ENCODE measurements at regions not wholly inside any gene's neighbourhood (a gene's known extent, or its start where the extent isn't known, plus 50 kb on each side); places are given as distances from the start of the nearest gene placed in this dataset.

DNA sequence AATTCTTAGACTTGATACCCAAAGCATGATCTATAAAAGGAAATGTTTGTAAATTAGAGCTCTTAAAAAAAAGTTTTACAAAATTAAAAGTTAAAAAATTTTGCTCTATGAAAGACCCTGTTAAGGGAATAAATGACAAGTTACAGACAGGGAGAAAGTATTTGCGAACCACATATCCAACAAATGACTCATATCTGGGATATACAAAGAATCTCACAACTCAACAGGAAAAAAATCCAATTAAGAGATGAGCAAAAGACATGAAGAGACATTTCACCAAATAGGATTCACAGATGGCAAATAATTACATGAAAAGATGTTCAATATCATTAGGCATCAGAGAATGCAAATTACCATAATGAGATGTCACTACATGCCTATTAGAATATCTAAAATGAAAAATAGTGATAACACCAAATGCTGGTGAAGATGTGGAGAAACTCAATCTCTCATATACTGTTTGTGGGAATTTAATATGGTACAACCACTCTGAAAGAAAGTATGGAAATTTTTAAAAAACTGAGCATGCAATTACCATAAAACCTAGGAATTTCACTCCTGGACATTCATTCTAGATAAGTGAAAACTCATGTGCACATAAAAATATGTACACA, 100.8 kb upstream of the EOLA2 start:
- no peaks in the 10 kb centered on the region for H3K9me3 ChIP-seq
- TF ChIP-seq, protein P1, sequence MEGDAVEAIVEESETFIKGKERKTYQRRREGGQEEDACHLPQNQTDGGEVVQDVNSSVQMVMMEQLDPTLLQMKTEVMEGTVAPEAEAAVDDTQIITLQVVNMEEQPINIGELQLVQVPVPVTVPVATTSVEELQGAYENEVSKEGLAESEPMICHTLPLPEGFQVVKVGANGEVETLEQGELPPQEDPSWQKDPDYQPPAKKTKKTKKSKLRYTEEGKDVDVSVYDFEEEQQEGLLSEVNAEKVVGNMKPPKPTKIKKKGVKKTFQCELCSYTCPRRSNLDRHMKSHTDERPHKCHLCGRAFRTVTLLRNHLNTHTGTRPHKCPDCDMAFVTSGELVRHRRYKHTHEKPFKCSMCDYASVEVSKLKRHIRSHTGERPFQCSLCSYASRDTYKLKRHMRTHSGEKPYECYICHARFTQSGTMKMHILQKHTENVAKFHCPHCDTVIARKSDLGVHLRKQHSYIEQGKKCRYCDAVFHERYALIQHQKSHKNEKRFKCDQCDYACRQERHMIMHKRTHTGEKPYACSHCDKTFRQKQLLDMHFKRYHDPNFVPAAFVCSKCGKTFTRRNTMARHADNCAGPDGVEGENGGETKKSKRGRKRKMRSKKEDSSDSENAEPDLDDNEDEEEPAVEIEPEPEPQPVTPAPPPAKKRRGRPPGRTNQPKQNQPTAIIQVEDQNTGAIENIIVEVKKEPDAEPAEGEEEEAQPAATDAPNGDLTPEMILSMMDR (IDR thresholded peaks at IDR 0.05) = no peak
- no peak for TF ChIP-seq EP300 (IDR thresholded peaks at IDR 0.05)
- TF ChIP-seq POLR2AphosphoS5 (IDR thresholded peaks at IDR 0.05) = no peak
- TF ChIP-seq POLR2A (IDR thresholded peaks at IDR 0.05) = no peak
- DNase-seq (ENCODE audit: low spot score in 2 of 2) = no peak
- no peaks in the 10 kb centered on the region for H3K27me3 ChIP-seq
- H3K27ac ChIP-seq = no peak overlapping the region
- no peaks in the 10 kb centered on the region for H3K4me1 ChIP-seq
- WGBS = 65% methylated on average over 1 of the region's 1 CpG
- H3K4me3 ChIP-seq = no peak overlapping the region
- no peaks in the 10 kb centered on the region for H3K36me3 ChIP-seq

DNA sequence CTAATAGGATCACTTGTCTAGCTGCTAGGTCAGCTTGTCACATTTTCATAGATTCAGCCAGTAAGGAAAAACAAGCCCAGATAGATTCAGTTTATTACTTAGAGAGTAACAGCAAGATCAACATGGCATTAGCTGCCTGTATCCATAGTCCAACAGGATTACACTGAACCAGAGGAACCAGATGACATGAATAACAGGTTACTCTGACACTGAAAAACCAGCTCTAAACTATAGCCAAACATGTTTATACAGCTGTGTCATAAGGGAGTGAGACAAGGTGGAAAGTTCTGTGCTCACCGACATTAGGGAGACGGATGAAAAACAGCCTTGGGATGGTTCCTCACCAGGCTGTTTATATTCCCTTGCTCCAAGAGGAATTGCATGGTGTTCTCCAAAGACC, 102.9 kb upstream of the EOLA2 start:
- Histone ChIP-seq H3K27me3 (no peaks in the 10 kb centered on the region), H3K36me3 (no peaks in the 10 kb centered on the region), H3K9me3 (no peaks in the 10 kb centered on the region), H3K27ac (no peak overlapping the region), H3K4me3 (no peak overlapping the region), H3K4me1 (no peaks in the 10 kb centered on the region)
- TF ChIP-seq POLR2A (IDR thresholded peaks at IDR 0.05) = no peak
- TF ChIP-seq, protein P1 (IDR thresholded peaks at IDR 0.05) = no peak
- no peak for TF ChIP-seq EP300 (IDR thresholded peaks at IDR 0.05)
- TF ChIP-seq POLR2AphosphoS5 (IDR thresholded peaks at IDR 0.05) = no peak
- WGBS = 70% methylated on average over 2 of the region's 2 CpGs
- DNase-seq (ENCODE audit: low spot score in 2 of 2) = no peak

DNA sequence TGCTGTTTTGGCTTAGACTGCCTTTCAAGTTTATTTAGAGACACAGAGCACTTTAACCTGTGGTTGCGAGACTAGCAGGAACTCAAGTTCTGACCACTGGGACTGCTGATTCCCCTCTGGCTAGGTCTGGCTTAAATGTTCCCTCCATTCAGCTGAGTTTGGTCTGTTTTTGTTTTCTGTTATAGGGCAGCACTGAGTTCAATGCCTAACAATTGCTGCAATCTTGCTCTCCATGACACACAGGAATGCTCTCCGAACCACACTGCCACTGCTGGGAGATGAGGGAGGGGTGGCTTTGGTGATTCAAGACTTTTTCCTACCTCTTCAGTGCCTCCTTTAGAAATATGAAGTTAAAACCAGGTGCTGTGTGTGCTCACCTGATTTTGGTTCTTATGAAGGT, 106.3 kb upstream of the EOLA2 start:
- TF ChIP-seq POLR2A (IDR thresholded peaks at IDR 0.05) = no peak
- TF ChIP-seq, protein P1 (IDR thresholded peaks at IDR 0.05) = no peak
- TF ChIP-seq EP300 (IDR thresholded peaks at IDR 0.05) = no peak
- TF ChIP-seq POLR2AphosphoS5 (IDR thresholded peaks at IDR 0.05) = no peak
- no peak overlapping the region for H3K27ac ChIP-seq
- no peaks in the 10 kb centered on the region for H3K9me3 ChIP-seq
- H3K27me3 ChIP-seq = no peaks in the 10 kb centered on the region
- no peaks in the 10 kb centered on the region for H3K4me1 ChIP-seq
- no peaks in the 10 kb centered on the region for H3K36me3 ChIP-seq
- no peak overlapping the region for H3K4me3 ChIP-seq
- no peak for DNase-seq (ENCODE audit: low spot score in 2 of 2)
- 82% methylated on average over 1 of the region's 2 CpGs for WGBS

DNA sequence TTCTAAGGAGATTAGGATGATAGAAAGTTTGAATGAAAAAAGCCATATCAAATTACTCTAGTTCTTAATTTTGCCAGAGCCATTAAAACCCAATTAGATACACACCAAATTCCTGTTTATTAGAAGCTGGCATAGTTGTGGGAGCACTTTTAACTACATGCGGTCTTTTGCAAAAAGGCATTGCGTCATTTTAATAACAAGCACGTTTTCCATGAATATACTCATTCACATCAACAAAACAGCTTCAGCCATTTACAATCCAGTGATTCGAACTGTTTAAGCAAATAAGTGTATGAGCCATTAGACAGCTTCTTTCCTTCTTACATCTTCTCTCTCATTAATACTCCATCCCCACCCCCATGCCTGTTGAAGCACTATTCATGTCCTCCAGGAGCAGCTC, 109.5 kb upstream of the EOLA2 start:
- Histone ChIP-seq H3K4me1 (no peaks in the 10 kb centered on the region), H3K9me3 (no peaks in the 10 kb centered on the region), H3K27me3 (no peaks in the 10 kb centered on the region), H3K4me3 (no peak overlapping the region), H3K36me3 (no peaks in the 10 kb centered on the region), H3K27ac (no peak overlapping the region)
- TF ChIP-seq EP300 (IDR thresholded peaks at IDR 0.05) (no peak), POLR2AphosphoS5 (IDR thresholded peaks at IDR 0.05) (no peak), POLR2A (IDR thresholded peaks at IDR 0.05) (no peak)
- TF ChIP-seq, protein P1 (IDR thresholded peaks at IDR 0.05) = no peak
- DNase-seq (ENCODE audit: low spot score in 2 of 2) = no peak
- WGBS = 70% methylated on average over 4 of the region's 4 CpGs

DNA sequence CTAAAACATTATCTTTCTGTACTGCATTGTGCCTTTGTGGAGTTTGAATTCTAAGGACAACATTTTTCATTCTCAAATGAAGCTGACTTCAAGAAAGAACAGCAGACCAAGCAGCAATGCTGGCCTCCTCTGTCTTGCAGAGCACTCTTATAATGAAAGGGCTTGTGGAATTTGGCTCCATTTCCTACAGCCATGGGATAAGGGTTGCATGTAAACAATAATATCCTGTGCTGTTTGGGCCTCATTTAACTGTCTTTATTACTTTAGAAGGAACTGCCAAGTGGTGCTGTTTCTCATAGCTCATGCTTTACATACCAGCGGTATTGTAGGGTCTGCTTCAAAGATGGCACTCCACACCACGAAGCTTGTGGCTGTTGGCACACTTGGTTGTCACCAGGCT, 111.4 kb upstream of the EOLA2 start:
- Histone ChIP-seq H3K36me3 (no peaks in the 10 kb centered on the region), H3K4me1 (no peaks in the 10 kb centered on the region), H3K9me3 (no peaks in the 10 kb centered on the region), H3K4me3 (no peak overlapping the region), H3K27me3 (no peaks in the 10 kb centered on the region), H3K27ac (no peak overlapping the region)
- no peak for DNase-seq (ENCODE audit: low spot score in 2 of 2)
- TF ChIP-seq, protein P1 (IDR thresholded peaks at IDR 0.05) = no peak
- 82% methylated on average over 2 of the region's 2 CpGs for WGBS
